Stomach (tissue), 4 donors: ENCODE measurements at regions not wholly inside any gene's neighbourhood (a gene's known extent, or its start where the extent isn't known, plus 50 kb on each side); places are given as distances from the start of the nearest gene placed in this dataset.

Source experiments
- CTCF ChIP-seq, 7 experiments: fragments of 450-650 bp in 4 of 7; fragments of 200-600 bp in 3 of 7; sonication (generic) in 3 of 7; IDR thresholded peaks; one replicate each; pipeline ENCODE4 v1.5.1; 2016 to 2019; ENCODE audit warnings: antibody characterized with exemption in 7 of 7, control low read depth in 2 of 7, mild to moderate bottlenecking in 1 of 7
- POLR2A ChIP-seq, 4 donors: fragments of 450-650 bp; IDR thresholded peaks; one replicate each; pipeline ENCODE4 v1.6.1; 2016; ENCODE audit warnings: antibody characterized with exemption in 4 of 4, control low read depth in 2 of 4, mild to moderate bottlenecking in 1 of 4, moderate library complexity in 1 of 4

- TF ChIP-seq CTCF (IDR thresholded peaks at IDR 0.05) (no peak), POLR2A (IDR thresholded peaks at IDR 0.05) (no peak)
Observed at GRCh38 chr14:24725311-24725710, 91.3 kb upstream of the GZMB start.
